ENCODE measurements at regions not wholly inside any gene's neighbourhood (a gene's known extent, or its start where the extent isn't known, plus 50 kb on each side); places are given as distances from the start of the nearest gene placed in this dataset.

- TF ChIP-seq CTCF (conservative IDR thresholded peaks at IDR 0.05) (no peak), EZH2 (IDR thresholded peaks at IDR 0.05; ENCODE audit: low read depth) (no peak)
Measured at GRCh38 chr20:39479196-39479810, 517.2 kb downstream of the DHX35 start.
